ENCODE measurements at regions not wholly inside any gene's neighbourhood (a gene's known extent, or its start where the extent isn't known, plus 50 kb on each side); places are given as distances from the start of the nearest gene placed in this dataset.

- H3K9ac ChIP-seq (replicated peaks; ENCODE audit: extremely low read depth, insufficient read depth, low read length), result no peak overlapping the region
- ChIA-PET POLR2A (no interaction called here), CTCF (no interaction called here)
- no peaks in the 10 kb centered on the region for H4K20me1 ChIP-seq (replicated peaks; ENCODE audit: control insufficient read depth, extremely low read depth, insufficient read depth, low read length)
- no peak overlapping the region for H3K4me2 ChIP-seq (ENCODE audit: insufficient read depth, low read length)
- H3K27me3 ChIP-seq (ENCODE audit: control insufficient read depth in 2 of 2, insufficient read depth in 2 of 2, low read length in 2 of 2), result no peaks in the 10 kb centered on the region
- no peaks in the 10 kb centered on the region for H3K9me3 ChIP-seq (replicated peaks; ENCODE audit: control insufficient read depth, insufficient read depth, low read length)
- H3K79me2 ChIP-seq (ENCODE audit: control insufficient read depth, insufficient read depth, low read length), result no peaks in the 10 kb centered on the region
- no peak overlapping the region for H2AFZ ChIP-seq (ENCODE audit: low read depth, low read length)
- intact Hi-C loops (cut with micrococcal nuclease), result no loop called here
- H3K27ac ChIP-seq (ENCODE audit: insufficient read depth, low read depth, low read length), result no peak overlapping the region
- H3K4me3 ChIP-seq (replicated peaks in 1 of 3; ENCODE audit: insufficient read depth in 1 of 3, low read depth in 1 of 3, low read length in 3 of 3), result no peak overlapping the region
- H3K9me1 ChIP-seq (replicated peaks; ENCODE audit: control insufficient read depth, extremely low read depth, insufficient read depth, low read length), result no peaks in the 10 kb centered on the region
- no peak for FAIRE-seq
- H3K36me3 ChIP-seq (ENCODE audit: control insufficient read depth in 2 of 2, extremely low read depth in 1 of 2, insufficient read depth in 2 of 2, low read length in 2 of 2), result no peaks in the 10 kb centered on the region
- H3K4me1 ChIP-seq (ENCODE audit: control insufficient read depth, extremely low read depth, insufficient read depth, low read length), result no peaks in the 10 kb centered on the region
- DNase-seq (ENCODE audit: low read depth, low spot score), result no peak
- no peak for TF ChIP-seq JUN (IDR thresholded peaks at IDR 0.05; ENCODE audit: borderline replicate concordance, insufficient read depth, insufficient read length, low read depth)
- TF ChIP-seq POLR2A (IDR thresholded peaks at IDR 0.05; ENCODE audit: low read depth, low read length), result no peak
- no peak for TF ChIP-seq GATA2 (IDR thresholded peaks at IDR 0.05; ENCODE audit: insufficient read depth, insufficient read length, low read depth, low read length)
- no peak for TF ChIP-seq MYC (IDR thresholded peaks at IDR 0.05; ENCODE audit: low read depth, low read length)
- TF ChIP-seq FOS (IDR thresholded peaks at IDR 0.05; ENCODE audit: borderline replicate concordance, insufficient read depth, low read length), result no peak
- TF ChIP-seq CTCF (IDR thresholded peaks at IDR 0.05; ENCODE audit: extremely low read depth in 1 of 2, insufficient read depth in 1 of 2, low read depth in 1 of 2, low read length in 2 of 2), result no peak
- TF ChIP-seq EZH2 (IDR thresholded peaks at IDR 0.05; ENCODE audit: borderline replicate concordance, low read depth, low read length, severe bottlenecking), result no peak
- TF ChIP-seq MAX (IDR thresholded peaks at IDR 0.05; ENCODE audit: insufficient read depth, insufficient read length), result no peak
- dilution Hi-C loops (cut with MboI; ENCODE audit: extremely low pct_ligation_motif_present, low sequenced_read_pairs), result no loop called here
- BruUV-seq (replicated peaks), result no TSS peak
Measured at GRCh38 chr2:239668042-239668441, 267.2 kb upstream of the HDAC4 start.
